ENCODE measurements at regions not wholly inside any gene's neighbourhood (a gene's known extent, or its start where the extent isn't known, plus 50 kb on each side); places are given as distances from the start of the nearest gene placed in this dataset.

DNA sequence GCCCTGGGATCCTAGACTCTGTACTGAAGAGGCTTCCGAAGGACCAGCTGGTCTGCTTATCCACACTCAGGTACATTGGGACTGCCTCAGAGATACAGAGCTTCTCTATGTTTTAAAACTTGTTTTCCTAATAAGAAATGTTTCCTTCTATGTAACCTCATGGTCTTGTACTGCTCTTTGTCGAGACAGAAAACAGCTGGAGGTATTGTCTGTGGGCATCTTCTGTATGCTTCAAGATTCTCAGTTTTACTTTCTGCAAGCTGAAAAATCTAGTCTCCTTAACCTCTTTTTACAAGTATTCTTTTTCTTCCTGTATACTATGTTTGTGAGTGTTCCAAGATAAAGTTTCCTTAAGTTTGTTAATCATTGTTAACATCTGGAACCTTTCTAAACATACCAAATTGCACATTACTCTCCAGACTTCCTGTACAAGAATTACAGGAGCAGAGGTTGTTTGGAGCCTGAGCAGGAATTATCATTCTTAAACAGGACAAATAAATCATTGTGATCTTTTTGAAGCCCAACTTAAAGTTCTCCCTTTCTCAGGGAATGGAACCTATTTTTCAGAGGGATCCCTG is 358.3 kb upstream of the CFAP20DC start:
- H3K27me3 ChIP-seq (ENCODE audit: insufficient read depth, poor library complexity, severe bottlenecking), result peaks cover 2% of the 10 kb centered on the region
- TF ChIP-seq GABPA (IDR thresholded peaks at IDR 0.05; ENCODE audit: low read depth), result no peak
- TF ChIP-seq SPI1 (IDR thresholded peaks at IDR 0.05; ENCODE audit: borderline replicate concordance, low read depth), result no peak
- TF ChIP-seq, protein P1, sequence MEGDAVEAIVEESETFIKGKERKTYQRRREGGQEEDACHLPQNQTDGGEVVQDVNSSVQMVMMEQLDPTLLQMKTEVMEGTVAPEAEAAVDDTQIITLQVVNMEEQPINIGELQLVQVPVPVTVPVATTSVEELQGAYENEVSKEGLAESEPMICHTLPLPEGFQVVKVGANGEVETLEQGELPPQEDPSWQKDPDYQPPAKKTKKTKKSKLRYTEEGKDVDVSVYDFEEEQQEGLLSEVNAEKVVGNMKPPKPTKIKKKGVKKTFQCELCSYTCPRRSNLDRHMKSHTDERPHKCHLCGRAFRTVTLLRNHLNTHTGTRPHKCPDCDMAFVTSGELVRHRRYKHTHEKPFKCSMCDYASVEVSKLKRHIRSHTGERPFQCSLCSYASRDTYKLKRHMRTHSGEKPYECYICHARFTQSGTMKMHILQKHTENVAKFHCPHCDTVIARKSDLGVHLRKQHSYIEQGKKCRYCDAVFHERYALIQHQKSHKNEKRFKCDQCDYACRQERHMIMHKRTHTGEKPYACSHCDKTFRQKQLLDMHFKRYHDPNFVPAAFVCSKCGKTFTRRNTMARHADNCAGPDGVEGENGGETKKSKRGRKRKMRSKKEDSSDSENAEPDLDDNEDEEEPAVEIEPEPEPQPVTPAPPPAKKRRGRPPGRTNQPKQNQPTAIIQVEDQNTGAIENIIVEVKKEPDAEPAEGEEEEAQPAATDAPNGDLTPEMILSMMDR (IDR thresholded peaks at IDR 0.05; ENCODE audit: insufficient read depth, low read length), result no peak
- TF ChIP-seq, protein P2, sequence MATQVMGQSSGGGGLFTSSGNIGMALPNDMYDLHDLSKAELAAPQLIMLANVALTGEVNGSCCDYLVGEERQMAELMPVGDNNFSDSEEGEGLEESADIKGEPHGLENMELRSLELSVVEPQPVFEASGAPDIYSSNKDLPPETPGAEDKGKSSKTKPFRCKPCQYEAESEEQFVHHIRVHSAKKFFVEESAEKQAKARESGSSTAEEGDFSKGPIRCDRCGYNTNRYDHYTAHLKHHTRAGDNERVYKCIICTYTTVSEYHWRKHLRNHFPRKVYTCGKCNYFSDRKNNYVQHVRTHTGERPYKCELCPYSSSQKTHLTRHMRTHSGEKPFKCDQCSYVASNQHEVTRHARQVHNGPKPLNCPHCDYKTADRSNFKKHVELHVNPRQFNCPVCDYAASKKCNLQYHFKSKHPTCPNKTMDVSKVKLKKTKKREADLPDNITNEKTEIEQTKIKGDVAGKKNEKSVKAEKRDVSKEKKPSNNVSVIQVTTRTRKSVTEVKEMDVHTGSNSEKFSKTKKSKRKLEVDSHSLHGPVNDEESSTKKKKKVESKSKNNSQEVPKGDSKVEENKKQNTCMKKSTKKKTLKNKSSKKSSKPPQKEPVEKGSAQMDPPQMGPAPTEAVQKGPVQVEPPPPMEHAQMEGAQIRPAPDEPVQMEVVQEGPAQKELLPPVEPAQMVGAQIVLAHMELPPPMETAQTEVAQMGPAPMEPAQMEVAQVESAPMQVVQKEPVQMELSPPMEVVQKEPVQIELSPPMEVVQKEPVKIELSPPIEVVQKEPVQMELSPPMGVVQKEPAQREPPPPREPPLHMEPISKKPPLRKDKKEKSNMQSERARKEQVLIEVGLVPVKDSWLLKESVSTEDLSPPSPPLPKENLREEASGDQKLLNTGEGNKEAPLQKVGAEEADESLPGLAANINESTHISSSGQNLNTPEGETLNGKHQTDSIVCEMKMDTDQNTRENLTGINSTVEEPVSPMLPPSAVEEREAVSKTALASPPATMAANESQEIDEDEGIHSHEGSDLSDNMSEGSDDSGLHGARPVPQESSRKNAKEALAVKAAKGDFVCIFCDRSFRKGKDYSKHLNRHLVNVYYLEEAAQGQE (IDR thresholded peaks at IDR 0.05; ENCODE audit: insufficient replicate concordance, low read depth), result no peak
- TF ChIP-seq POLR2AphosphoS5 (IDR thresholded peaks at IDR 0.05; ENCODE audit: low read depth), result no peak
- H3K4me3 ChIP-seq (replicated peaks; ENCODE audit: insufficient read depth, low read length), result no peak overlapping the region
- H3K27ac ChIP-seq (replicated peaks), result no peak overlapping the region
- DNase-seq (ENCODE audit: low read depth in 1 of 2, low spot score in 1 of 2), result no peak

DNA sequence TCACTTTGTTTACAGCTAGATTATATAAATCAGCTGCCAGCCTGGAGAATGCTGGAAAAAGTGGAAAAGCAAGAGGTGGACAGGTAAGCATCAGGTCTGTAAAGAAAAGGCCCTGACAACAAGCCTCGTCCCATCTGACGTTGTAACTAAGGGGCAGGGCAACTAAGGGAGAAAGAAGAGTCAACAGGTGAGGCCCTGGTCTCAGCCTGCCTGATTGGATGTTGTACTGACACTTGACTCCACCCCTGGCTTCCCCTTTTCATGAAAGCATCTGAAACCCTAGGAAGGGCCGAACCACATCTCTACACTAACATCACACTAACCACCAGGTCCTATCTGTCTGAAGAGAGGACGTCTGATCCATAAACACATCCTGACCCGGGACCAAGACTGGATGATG is 357.6 kb upstream of the CFAP20DC start:
- Histone ChIP-seq H3K27ac (replicated peaks) (no peak overlapping the region), H3K27me3 (ENCODE audit: insufficient read depth, poor library complexity, severe bottlenecking) (peaks cover 2% of the 10 kb centered on the region), H3K4me3 (replicated peaks; ENCODE audit: insufficient read depth, low read length) (no peak overlapping the region)
- no peak for DNase-seq (ENCODE audit: low read depth in 1 of 2, low spot score in 1 of 2)
- TF ChIP-seq GABPA (IDR thresholded peaks at IDR 0.05; ENCODE audit: low read depth), result no peak
- TF ChIP-seq, protein P1 (IDR thresholded peaks at IDR 0.05; ENCODE audit: insufficient read depth, low read length), result no peak
- TF ChIP-seq, protein P2 (IDR thresholded peaks at IDR 0.05; ENCODE audit: insufficient replicate concordance, low read depth), result no peak
- TF ChIP-seq SPI1 (IDR thresholded peaks at IDR 0.05; ENCODE audit: borderline replicate concordance, low read depth), result no peak
- no peak for TF ChIP-seq POLR2AphosphoS5 (IDR thresholded peaks at IDR 0.05; ENCODE audit: low read depth)

DNA sequence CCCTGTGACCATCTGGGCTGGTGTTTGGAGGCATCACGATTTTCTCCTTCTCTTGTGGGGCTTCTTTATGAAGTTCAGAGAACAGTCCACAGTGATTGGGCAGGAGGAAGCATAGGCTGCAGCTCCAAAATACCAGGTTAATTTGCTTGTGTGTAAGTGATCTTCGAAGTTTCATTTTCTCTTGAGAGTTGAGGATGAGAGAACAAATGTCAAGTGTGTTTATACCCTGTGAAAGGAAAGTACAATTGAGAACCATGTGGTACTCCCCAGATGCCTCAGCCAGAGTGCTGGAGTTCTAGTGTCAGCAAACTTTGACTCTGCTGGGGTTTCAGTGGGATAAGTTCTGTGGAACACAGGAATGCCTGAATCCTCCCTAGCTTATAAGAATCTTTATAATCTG is 357.1 kb upstream of the CFAP20DC start:
- no peak overlapping the region for H3K4me3 ChIP-seq (replicated peaks; ENCODE audit: insufficient read depth, low read length)
- no peak overlapping the region for H3K27ac ChIP-seq (replicated peaks)
- TF ChIP-seq SPI1 (IDR thresholded peaks at IDR 0.05; ENCODE audit: borderline replicate concordance, low read depth), result no peak
- TF ChIP-seq, protein P2 (IDR thresholded peaks at IDR 0.05; ENCODE audit: insufficient replicate concordance, low read depth), result no peak
- TF ChIP-seq, protein P1 (IDR thresholded peaks at IDR 0.05; ENCODE audit: insufficient read depth, low read length), result no peak
- TF ChIP-seq POLR2AphosphoS5 (IDR thresholded peaks at IDR 0.05; ENCODE audit: low read depth), result no peak
- no peak for TF ChIP-seq GABPA (IDR thresholded peaks at IDR 0.05; ENCODE audit: low read depth)
- no peaks in the 10 kb centered on the region for H3K27me3 ChIP-seq (ENCODE audit: insufficient read depth, poor library complexity, severe bottlenecking)
- DNase-seq (ENCODE audit: low read depth in 1 of 2, low spot score in 1 of 2), result no peak

Measured in HL-60 (cell line).